Esophagus muscularis mucosa (tissue), 4 donors: ENCODE measurements at regions not wholly inside any gene's neighbourhood (a gene's known extent, or its start where the extent isn't known, plus 50 kb on each side); places are given as distances from the start of the nearest gene placed in this dataset.

Experiments
- EP300 ChIP-seq: sonication (generic); formaldehyde crosslinking; IDR thresholded peaks from one replicate; pipeline ENCODE4 v1.6.1; 2017; ENCODE audit warnings: antibody characterized with exemption
- POLR2AphosphoS5 ChIP-seq, 2 donors: sonication (generic); formaldehyde crosslinking; IDR thresholded peaks; one replicate each; pipeline ENCODE4 v1.6.1; 2017; ENCODE audit warnings: antibody characterized with exemption in 2 of 2
- TF ChIP-seq, protein P1 (sequence below), 3 experiments: fragments of 200-600 bp in 2 of 3; fragments of 450-650 bp in 1 of 3; sonication (generic) in 2 of 3; IDR thresholded peaks; one replicate each; pipeline ENCODE4 v1.5.1; 2017 to 2019; ENCODE audit warnings: antibody characterized with exemption in 3 of 3, mild to moderate bottlenecking in 2 of 3, moderate library complexity in 1 of 3

DNA sequence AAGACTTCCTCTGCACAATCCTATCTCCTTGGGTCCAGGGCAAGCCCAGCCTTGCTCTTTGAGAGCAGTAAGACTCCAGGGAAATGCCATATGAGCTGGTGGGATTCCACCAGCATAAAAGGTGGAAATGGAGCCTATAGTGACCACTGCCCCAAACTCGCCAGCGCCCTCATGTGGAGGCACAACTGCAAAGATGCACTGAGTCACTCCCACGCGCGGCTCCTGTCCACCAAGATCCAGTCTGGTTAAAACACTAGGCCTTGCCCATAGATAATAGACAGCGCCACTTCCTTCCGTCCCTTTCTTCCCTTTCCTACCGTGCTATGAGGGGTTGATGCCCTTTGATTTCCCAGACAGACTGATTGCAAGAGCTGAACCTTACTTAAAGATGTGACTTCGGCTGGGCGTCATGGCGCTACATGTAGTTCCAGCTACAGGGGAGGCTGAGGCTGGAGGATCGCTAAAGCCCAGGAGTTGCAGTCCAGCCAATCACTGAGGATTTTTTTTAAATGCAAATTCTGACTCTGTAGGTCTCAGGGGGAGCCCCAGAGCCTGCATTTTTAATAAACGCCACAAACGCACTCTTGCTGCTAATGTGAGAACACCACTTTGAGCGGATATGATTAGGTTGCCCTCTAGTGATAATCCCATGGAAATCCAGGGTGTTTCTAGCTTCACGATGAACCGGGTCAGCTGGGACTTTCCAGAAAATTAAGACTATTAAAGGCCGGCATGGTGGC is 136.5 kb downstream of the EPC1 start:
- no peak for TF ChIP-seq POLR2AphosphoS5 (IDR thresholded peaks at IDR 0.05)
- TF ChIP-seq, protein P1, sequence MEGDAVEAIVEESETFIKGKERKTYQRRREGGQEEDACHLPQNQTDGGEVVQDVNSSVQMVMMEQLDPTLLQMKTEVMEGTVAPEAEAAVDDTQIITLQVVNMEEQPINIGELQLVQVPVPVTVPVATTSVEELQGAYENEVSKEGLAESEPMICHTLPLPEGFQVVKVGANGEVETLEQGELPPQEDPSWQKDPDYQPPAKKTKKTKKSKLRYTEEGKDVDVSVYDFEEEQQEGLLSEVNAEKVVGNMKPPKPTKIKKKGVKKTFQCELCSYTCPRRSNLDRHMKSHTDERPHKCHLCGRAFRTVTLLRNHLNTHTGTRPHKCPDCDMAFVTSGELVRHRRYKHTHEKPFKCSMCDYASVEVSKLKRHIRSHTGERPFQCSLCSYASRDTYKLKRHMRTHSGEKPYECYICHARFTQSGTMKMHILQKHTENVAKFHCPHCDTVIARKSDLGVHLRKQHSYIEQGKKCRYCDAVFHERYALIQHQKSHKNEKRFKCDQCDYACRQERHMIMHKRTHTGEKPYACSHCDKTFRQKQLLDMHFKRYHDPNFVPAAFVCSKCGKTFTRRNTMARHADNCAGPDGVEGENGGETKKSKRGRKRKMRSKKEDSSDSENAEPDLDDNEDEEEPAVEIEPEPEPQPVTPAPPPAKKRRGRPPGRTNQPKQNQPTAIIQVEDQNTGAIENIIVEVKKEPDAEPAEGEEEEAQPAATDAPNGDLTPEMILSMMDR (IDR thresholded peaks at IDR 0.05): peak in 2 of 3 experiments; percentile 45 to 53
- no peak for TF ChIP-seq EP300
